Activated CD8-positive, alpha-beta T cell treated with anti-CD3 and anti-CD28 coated beads for 36 hours (primary cell): ENCODE measurements at regions not wholly inside any gene's neighbourhood (a gene's known extent, or its start where the extent isn't known, plus 50 kb on each side); places are given as distances from the start of the nearest gene placed in this dataset.

Experiments used
- ATAC-seq: fragments of 200-7000 bp; cut with Tn5 transposase; one replicate; pipeline ENCODE4 v1.10.0; 2021; ENCODE audit warnings: mild to moderate bottlenecking, moderate library complexity
- CTCF ChIA-PET: fragments of 350-600 bp; sonication (Branson Sonifier 250); formaldehyde crosslinking; loops from one replicate; lab custom pipeline; 2021; ENCODE audit warnings: antibody characterized with exemption; lab: Charles Lee
- POLR2A ChIA-PET: fragments of 350-600 bp; sonication (Branson Sonifier 250); formaldehyde crosslinking; loops from one replicate; lab custom pipeline; 2021; ENCODE audit warnings: antibody characterized with exemption; lab: Charles Lee
- DNase-seq: peaks from one replicate; pipeline ENCODE4 v3.0.0-alpha.2; 2020
- H3K27ac Mint-ChIP-seq: one replicate; pipeline ENCODE4 v1.8.0; 2021; ENCODE audit warnings: mild to moderate bottlenecking, mixed read lengths
- H3K27me3 Mint-ChIP-seq: one replicate; pipeline ENCODE4 v1.8.0; 2021; ENCODE audit warnings: mixed read lengths
- H3K36me3 Mint-ChIP-seq: one replicate; pipeline ENCODE4 v1.8.0; 2021; ENCODE audit warnings: low read depth, mixed read lengths
- H3K4me1 Mint-ChIP-seq: one replicate; pipeline ENCODE4 v1.8.0; 2021; ENCODE audit warnings: low read depth, mixed read lengths
- H3K4me3 Mint-ChIP-seq: one replicate; pipeline ENCODE4 v1.8.0; 2021; ENCODE audit warnings: mild to moderate bottlenecking, moderate library complexity, mixed read lengths
- H3K9me3 Mint-ChIP-seq: one replicate; pipeline ENCODE4 v1.8.0; 2021; ENCODE audit warnings: mixed read lengths
- CTCF ChIP-seq: fragments of 200-600 bp; IDR thresholded peaks from one replicate; pipeline ENCODE4 v1.8.0; 2022; ENCODE audit warnings: antibody characterized with exemption, mild to moderate bottlenecking
- intact Hi-C: fragments of 100-400 bp; cut with micrococcal nuclease; formaldehyde crosslinking; loops from one replicate; pipeline ENCODE4 v1.10.0; 2022

GRCh38 chr10:65112573-65112972, 1591.4 kb downstream of the REEP3 start:
- H3K36me3 Mint-ChIP-seq, result no peaks in the 10 kb centered on the region
- no peak for TF ChIP-seq CTCF
- ATAC-seq (no peak), DNase-seq (no peak)
- CTCF ChIA-PET, result no interaction called here
- intact Hi-C loops, result no loop called here
- no peaks in the 10 kb centered on the region for H3K4me1 Mint-ChIP-seq
- no peak overlapping the region for H3K4me3 Mint-ChIP-seq
- peaks cover 3% of the 10 kb centered on the region for H3K9me3 Mint-ChIP-seq
- POLR2A ChIA-PET, result no interaction called here
- no peak overlapping the region for H3K27ac Mint-ChIP-seq
- no peaks in the 10 kb centered on the region for H3K27me3 Mint-ChIP-seq

- no peak for ATAC-seq
- Mint-ChIP-seq H3K27ac (no peak overlapping the region), H3K4me3 (no peak overlapping the region), H3K27me3 (no peaks in the 10 kb centered on the region), H3K4me1 (no peaks in the 10 kb centered on the region), H3K9me3 (peaks cover 8% of the 10 kb centered on the region), H3K36me3 (no peaks in the 10 kb centered on the region)
- no peak for DNase-seq
- no peak for TF ChIP-seq CTCF
- POLR2A ChIA-PET, result no interaction called here
- intact Hi-C loops, result no loop called here
- CTCF ChIA-PET, result no interaction called here
Observed at GRCh38 chr10:65123120-65123519, 1601.9 kb downstream of the REEP3 start.

GRCh38 chr10:65125212-65125611, 1604.0 kb downstream of the REEP3 start:
- H3K36me3 Mint-ChIP-seq, result no peaks in the 10 kb centered on the region
- no peak for TF ChIP-seq CTCF
- no peaks in the 10 kb centered on the region for H3K27me3 Mint-ChIP-seq

GRCh38 chr10:65126288-65126687, 1605.1 kb downstream of the REEP3 start:
- no peaks in the 10 kb centered on the region for H3K4me1 Mint-ChIP-seq
- TF ChIP-seq CTCF, result no peak
- ChIA-PET CTCF (no interaction called here), POLR2A (no interaction called here)
- no peak for ATAC-seq
- H3K27me3 Mint-ChIP-seq, result no peaks in the 10 kb centered on the region
- H3K36me3 Mint-ChIP-seq, result no peaks in the 10 kb centered on the region
- no peak overlapping the region for H3K27ac Mint-ChIP-seq
- H3K4me3 Mint-ChIP-seq, result no peak overlapping the region
- no peak for DNase-seq
- H3K9me3 Mint-ChIP-seq, result peaks cover 7% of the 10 kb centered on the region
- intact Hi-C loops, result no loop called here

More at GRCh38 chr10:65125212-65125611, 1604.0 kb downstream of the REEP3 start:
- ChIA-PET CTCF (no interaction called here), POLR2A (interaction anchor here (0.6 kb wide), 1 partner anchor 313 kb away, joined by 3 read pairs; no protein-coding TSS in a partner anchor)
- ATAC-seq (no peak), DNase-seq (no peak)
- no peak overlapping the region for H3K27ac Mint-ChIP-seq
- H3K9me3 Mint-ChIP-seq, result peaks cover 7% of the 10 kb centered on the region
- H3K4me3 Mint-ChIP-seq, result no peak overlapping the region
- H3K4me1 Mint-ChIP-seq, result no peaks in the 10 kb centered on the region
- intact Hi-C loops, result no loop called here

- ChIA-PET POLR2A (no interaction called here), CTCF (no interaction called here)
- no peak for TF ChIP-seq CTCF
- ATAC-seq (no peak), DNase-seq (no peak)
- Mint-ChIP-seq H3K36me3 (no peaks in the 10 kb centered on the region), H3K4me1 (no peaks in the 10 kb centered on the region), H3K4me3 (no peak overlapping the region), H3K9me3 (peaks cover 7% of the 10 kb centered on the region), H3K27ac (no peak overlapping the region), H3K27me3 (no peaks in the 10 kb centered on the region)
- intact Hi-C loops, result no loop called here
Observed at GRCh38 chr10:65128277-65128676, 1607.1 kb downstream of the REEP3 start.
